ENCODE measurements at regions not wholly inside any gene's neighbourhood (a gene's known extent, or its start where the extent isn't known, plus 50 kb on each side); places are given as distances from the start of the nearest gene placed in this dataset.

DNA sequence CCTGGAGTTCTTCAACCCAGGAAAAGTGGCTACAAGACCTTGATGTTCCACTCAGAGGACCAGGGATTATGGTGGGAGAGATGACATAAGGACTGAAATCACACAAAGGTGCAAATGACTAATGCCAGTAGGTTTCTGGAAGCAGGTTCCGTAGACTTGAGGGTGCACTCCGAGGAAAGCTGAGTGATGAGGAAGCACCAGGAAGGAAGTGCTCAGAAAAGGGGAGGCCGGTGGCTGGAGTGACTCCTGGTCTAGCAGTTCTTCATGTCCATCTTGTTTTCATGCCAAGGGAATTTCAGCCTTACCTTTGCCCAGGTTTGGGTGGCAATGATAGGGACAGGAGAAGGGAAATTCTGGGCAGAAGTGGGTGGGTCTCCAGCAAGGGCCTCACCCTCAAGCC, 74.5 kb downstream of the TMEM17 start:
- 91 to 94% methylated on average over 2 to 3 of the region's 3 CpGs for WGBS, 2 experiments (ENCODE audit: insufficient coverage in 2 of 2)
- Histone ChIP-seq H3K4me3 (ENCODE audit: extremely low read depth, insufficient read depth, low read length, poor library complexity, severe bottlenecking) (no peak overlapping the region), H3K9me3 (ENCODE audit: control insufficient read depth, low read length) (no peaks in the 10 kb centered on the region), H3K27ac (ENCODE audit: low read depth, low read length, severe bottlenecking) (no peak overlapping the region), H3K36me3 (ENCODE audit: control insufficient read depth, insufficient read depth, low read length) (no peaks in the 10 kb centered on the region), H3K4me1 (ENCODE audit: control insufficient read depth, insufficient read depth, low read length, poor library complexity, severe bottlenecking) (no peaks in the 10 kb centered on the region)

DNA sequence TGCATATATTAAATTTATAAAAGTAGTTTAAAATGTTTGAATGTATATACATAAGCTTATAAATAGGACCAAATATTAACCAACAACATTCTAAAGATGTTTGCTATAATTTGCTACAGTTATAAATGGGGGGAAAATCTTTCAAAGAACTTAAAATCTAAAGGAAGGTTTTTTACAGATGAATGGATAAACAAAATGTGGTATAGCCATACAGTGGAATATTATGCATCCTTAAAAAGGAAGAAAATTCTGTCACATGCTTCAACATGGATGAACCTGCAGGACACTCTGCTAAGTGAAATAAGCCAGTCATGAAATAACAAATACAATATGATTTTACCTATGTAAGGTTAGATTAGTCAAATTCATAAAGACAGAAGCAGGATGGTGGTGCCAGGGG, 75.8 kb downstream of the TMEM17 start:
- Histone ChIP-seq H3K9me3 (ENCODE audit: control insufficient read depth, low read length) (no peaks in the 10 kb centered on the region), H3K4me1 (ENCODE audit: control insufficient read depth, insufficient read depth, low read length, poor library complexity, severe bottlenecking) (no peaks in the 10 kb centered on the region), H3K27ac (ENCODE audit: low read depth, low read length, severe bottlenecking) (no peak overlapping the region), H3K36me3 (ENCODE audit: control insufficient read depth, insufficient read depth, low read length) (no peaks in the 10 kb centered on the region), H3K4me3 (ENCODE audit: extremely low read depth, insufficient read depth, low read length, poor library complexity, severe bottlenecking) (no peak overlapping the region)

DNA sequence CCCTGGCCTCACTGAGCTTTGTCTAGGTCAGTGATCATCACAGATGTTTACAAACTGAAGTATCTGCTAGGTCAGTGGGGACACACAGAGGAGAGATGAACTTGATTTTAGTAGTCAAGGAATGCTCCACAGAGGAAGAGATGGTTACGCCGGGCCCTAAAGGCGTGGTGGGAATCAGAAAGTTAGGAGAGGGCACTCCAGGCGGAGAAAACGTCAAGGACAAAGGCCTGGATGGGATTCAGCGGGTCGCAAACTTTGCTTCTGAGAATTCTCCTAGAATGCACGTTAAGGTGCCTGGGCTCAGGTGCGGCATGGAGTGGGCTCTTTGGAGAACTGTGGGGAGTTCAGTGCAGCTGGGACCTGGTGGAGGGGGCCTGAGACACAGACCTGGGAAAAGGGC, 78.8 kb downstream of the TMEM17 start:
- Histone ChIP-seq H3K4me3 (ENCODE audit: extremely low read depth, insufficient read depth, low read length, poor library complexity, severe bottlenecking) (no peak overlapping the region), H3K27ac (ENCODE audit: low read depth, low read length, severe bottlenecking) (no peak overlapping the region), H3K9me3 (ENCODE audit: control insufficient read depth, low read length) (no peaks in the 10 kb centered on the region), H3K36me3 (ENCODE audit: control insufficient read depth, insufficient read depth, low read length) (no peaks in the 10 kb centered on the region), H3K4me1 (ENCODE audit: control insufficient read depth, insufficient read depth, low read length, poor library complexity, severe bottlenecking) (no peaks in the 10 kb centered on the region)
- WGBS, 2 experiments (ENCODE audit: insufficient coverage in 2 of 2), result 92 to 94% methylated on average over 9 of the region's 9 CpGs

DNA sequence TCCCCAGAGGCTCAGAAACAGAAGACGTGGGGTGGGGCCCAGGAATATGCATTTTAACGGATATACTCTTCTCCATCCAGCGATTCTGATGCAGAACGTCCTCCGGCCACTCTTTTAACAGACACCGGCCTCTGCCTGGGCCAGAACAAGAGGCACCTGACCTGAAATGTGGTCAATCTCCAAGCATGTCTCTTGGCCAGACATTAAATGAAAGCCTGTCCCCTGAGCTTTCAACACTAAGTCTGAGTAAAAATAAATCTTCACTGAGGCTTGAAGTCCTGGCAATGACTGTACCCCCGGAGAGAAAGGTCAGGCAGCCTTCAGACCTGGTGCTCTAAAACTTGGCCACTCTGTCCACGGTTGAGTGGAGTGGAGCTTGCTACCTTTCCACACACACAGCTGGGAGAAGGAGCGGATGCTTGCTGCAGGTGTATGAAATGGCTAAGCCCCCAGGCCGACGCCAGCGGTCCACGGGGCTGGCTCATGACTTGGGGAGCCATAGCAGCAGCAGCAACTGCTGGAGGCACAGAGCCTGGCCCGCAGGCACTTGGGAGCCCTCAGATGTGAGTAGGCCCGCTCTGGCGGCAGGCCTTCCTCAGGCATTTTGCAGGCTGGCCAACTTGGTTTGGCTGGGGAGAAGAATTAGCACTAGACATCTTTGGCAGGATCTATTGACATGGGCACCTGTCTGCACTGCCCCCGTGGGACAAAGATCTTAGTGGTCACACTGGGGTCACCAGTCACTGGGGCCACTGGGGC, 79.7 kb downstream of the TMEM17 start:
- WGBS, 2 experiments (ENCODE audit: insufficient coverage in 2 of 2), result 93 to 97% methylated on average over 13 to 17 of the region's 17 CpGs
- Histone ChIP-seq H3K4me3 (ENCODE audit: extremely low read depth, insufficient read depth, low read length, poor library complexity, severe bottlenecking) (no peak overlapping the region), H3K4me1 (ENCODE audit: control insufficient read depth, insufficient read depth, low read length, poor library complexity, severe bottlenecking) (no peaks in the 10 kb centered on the region), H3K27ac (ENCODE audit: low read depth, low read length, severe bottlenecking) (no peak overlapping the region), H3K36me3 (ENCODE audit: control insufficient read depth, insufficient read depth, low read length) (no peaks in the 10 kb centered on the region), H3K9me3 (ENCODE audit: control insufficient read depth, low read length) (no peaks in the 10 kb centered on the region)

DNA sequence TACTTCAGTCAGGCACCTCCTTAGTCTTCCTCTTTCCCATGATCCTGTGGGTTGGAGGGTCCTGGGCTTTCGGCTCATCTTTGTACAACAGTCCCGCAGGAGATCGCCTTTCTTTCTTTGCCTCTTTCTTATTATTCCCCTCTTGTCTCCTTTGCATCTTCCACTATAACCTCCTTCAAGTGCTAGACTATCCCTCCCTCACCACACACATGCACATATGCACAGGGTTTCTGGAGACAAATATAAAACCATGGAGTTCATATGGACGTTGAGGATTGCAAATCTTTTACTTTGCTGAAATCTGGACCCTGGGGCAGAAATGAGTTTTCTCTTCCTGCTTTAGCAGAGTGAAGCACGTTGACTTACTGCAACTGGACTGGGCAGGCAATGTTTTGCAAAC, 80.3 kb downstream of the TMEM17 start:
- Histone ChIP-seq H3K4me3 (ENCODE audit: extremely low read depth, insufficient read depth, low read length, poor library complexity, severe bottlenecking) (no peak overlapping the region), H3K27ac (ENCODE audit: low read depth, low read length, severe bottlenecking) (no peak overlapping the region), H3K4me1 (ENCODE audit: control insufficient read depth, insufficient read depth, low read length, poor library complexity, severe bottlenecking) (no peaks in the 10 kb centered on the region), H3K9me3 (ENCODE audit: control insufficient read depth, low read length) (no peaks in the 10 kb centered on the region), H3K36me3 (ENCODE audit: control insufficient read depth, insufficient read depth, low read length) (no peaks in the 10 kb centered on the region)
- WGBS, 2 experiments (ENCODE audit: insufficient coverage in 2 of 2), result 81 to 89% methylated on average over 3 to 5 of the region's 5 CpGs

DNA sequence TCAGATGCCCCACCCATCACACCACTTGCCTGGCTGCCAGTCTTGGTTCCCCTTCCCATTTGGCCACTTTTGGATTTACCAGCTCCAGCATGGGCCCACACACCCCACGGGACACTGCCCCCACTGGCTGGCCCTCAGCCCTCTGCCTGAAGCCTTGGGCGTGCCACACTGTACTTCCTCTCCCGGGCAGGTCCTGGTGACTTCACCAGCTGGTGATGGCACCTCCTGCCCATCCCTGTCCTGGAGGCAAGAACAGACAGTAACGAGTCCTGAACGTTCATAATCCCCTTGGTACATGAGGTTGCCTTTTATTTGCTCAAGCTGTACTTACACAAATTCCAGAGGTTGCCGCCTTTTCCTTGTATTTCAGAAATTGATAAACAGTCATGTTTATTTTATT, 81.1 kb downstream of the TMEM17 start:
- Histone ChIP-seq H3K4me1 (ENCODE audit: control insufficient read depth, insufficient read depth, low read length, poor library complexity, severe bottlenecking) (no peaks in the 10 kb centered on the region), H3K27ac (ENCODE audit: low read depth, low read length, severe bottlenecking) (no peak overlapping the region), H3K4me3 (ENCODE audit: extremely low read depth, insufficient read depth, low read length, poor library complexity, severe bottlenecking) (no peak overlapping the region), H3K36me3 (ENCODE audit: control insufficient read depth, insufficient read depth, low read length) (no peaks in the 10 kb centered on the region), H3K9me3 (ENCODE audit: control insufficient read depth, low read length) (no peaks in the 10 kb centered on the region)
- 84 to 92% methylated on average over 5 of the region's 6 CpGs for WGBS, 2 experiments (ENCODE audit: insufficient coverage in 2 of 2)

DNA sequence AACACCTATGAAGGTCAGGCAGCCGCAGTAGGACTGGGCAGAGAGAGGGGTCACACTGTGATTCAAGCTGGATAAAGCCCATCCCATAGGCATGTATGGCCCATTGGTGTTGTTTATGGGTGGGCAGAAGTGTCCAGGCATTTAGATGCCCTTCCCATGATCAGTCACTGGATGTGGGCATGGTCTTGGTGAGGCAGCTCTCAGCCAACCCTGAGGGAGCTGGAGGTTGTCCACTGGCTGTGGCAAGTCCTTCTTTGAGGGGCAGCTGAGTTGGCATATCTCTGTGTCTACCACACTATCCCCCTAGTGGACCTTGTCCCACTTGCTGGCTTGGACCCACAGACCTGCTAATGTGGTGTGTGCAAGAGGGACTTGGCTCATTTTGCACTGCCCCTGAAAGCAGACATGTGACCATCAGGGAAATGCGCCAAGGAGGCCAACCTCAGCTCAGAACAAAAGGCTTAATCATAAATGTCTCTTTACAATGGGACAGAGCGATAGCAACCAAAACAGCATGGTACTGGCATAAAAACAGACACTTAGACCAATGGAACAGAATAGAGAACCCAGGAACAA, 82.0 kb downstream of the TMEM17 start:
- Histone ChIP-seq H3K36me3 (ENCODE audit: control insufficient read depth, insufficient read depth, low read length) (no peaks in the 10 kb centered on the region), H3K9me3 (ENCODE audit: control insufficient read depth, low read length) (no peaks in the 10 kb centered on the region), H3K4me1 (ENCODE audit: control insufficient read depth, insufficient read depth, low read length, poor library complexity, severe bottlenecking) (no peaks in the 10 kb centered on the region), H3K27ac (ENCODE audit: low read depth, low read length, severe bottlenecking) (no peak overlapping the region), H3K4me3 (ENCODE audit: extremely low read depth, insufficient read depth, low read length, poor library complexity, severe bottlenecking) (no peak overlapping the region)
- 88 to 100% methylated on average over 3 of the region's 3 CpGs for WGBS, 2 experiments (ENCODE audit: insufficient coverage in 2 of 2)

DNA sequence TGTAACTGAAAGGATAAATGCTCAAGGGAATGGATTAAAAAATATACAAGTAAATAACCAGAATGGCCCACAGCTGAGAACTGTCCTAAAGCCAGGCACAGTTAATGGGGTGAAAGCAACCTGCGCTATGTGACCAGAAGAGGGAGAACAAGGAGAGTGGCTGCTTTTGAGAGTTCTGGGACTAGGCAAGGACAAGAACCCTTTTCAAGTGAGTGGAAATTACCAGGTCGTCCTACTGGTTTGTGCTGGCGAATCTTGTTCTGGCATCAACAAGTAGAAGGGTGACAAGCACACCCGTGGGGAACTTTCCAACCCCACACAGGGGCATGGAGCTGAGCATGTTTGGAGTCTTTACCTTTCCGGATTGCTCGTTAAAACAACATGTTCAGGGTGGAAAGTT, 82.8 kb downstream of the TMEM17 start:
- no peaks in the 10 kb centered on the region for H3K4me1 ChIP-seq (ENCODE audit: control insufficient read depth, insufficient read depth, low read length, poor library complexity, severe bottlenecking)
- no peaks in the 10 kb centered on the region for H3K9me3 ChIP-seq (ENCODE audit: control insufficient read depth, low read length)
- H3K27ac ChIP-seq (ENCODE audit: low read depth, low read length, severe bottlenecking), result no peak overlapping the region
- WGBS, 2 experiments (ENCODE audit: insufficient coverage in 2 of 2), result 76 to 77% methylated on average over 4 to 5 of the region's 6 CpGs
- no peak overlapping the region for H3K4me3 ChIP-seq (ENCODE audit: extremely low read depth, insufficient read depth, low read length, poor library complexity, severe bottlenecking)
- no peaks in the 10 kb centered on the region for H3K36me3 ChIP-seq (ENCODE audit: control insufficient read depth, insufficient read depth, low read length)

DNA sequence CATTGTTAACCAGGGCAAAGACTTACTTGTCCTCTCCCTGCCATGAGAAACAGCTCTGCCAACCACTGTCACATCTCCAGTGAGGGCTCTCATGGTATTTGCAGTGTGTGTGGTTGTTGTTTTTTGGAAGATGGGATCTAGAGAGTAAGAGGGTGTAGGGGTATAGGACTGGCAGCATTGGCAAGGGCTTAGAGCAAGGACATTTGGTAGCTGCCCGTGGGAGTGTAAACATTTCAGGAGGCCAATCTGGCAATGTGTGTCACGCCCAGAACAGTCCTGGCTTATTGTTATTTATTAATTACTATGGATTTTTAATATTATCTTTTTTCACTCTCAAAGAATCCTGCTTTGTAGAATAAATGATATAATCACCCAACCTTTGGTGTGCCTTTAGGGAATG, 90.5 kb downstream of the TMEM17 start:
- WGBS, 2 experiments (ENCODE audit: insufficient coverage in 2 of 2), result no CpG with 5 or more reads among the region's 2 CpGs
- Histone ChIP-seq H3K36me3 (ENCODE audit: control insufficient read depth, insufficient read depth, low read length) (no peaks in the 10 kb centered on the region), H3K4me3 (ENCODE audit: extremely low read depth, insufficient read depth, low read length, poor library complexity, severe bottlenecking) (no peak overlapping the region), H3K27ac (ENCODE audit: low read depth, low read length, severe bottlenecking) (no peak overlapping the region), H3K4me1 (ENCODE audit: control insufficient read depth, insufficient read depth, low read length, poor library complexity, severe bottlenecking) (peaks cover 14% of the 10 kb centered on the region), H3K9me3 (ENCODE audit: control insufficient read depth, low read length) (no peaks in the 10 kb centered on the region)

DNA sequence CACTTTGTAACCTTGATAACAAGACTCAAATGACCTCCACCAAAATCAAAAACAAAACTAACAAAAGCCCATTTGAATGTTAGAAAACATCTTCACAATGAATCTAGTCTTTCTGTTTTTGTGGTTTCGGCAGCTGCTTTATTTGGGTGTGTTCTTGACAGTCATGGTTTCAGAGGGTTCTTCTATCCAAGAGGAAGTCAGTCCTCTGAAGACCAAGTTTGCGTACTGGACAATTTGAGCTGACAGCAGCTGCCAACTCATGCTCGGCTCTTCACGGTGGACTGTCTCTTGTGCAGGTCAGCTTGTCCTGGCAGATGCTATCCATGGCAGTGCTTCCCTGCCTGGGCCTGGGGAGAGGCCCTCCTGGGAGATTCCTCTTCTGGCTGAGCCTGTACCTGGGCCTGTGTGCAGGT, 91.0 kb downstream of the TMEM17 start:
- Histone ChIP-seq H3K36me3 (ENCODE audit: control insufficient read depth, insufficient read depth, low read length) (no peaks in the 10 kb centered on the region), H3K4me3 (ENCODE audit: extremely low read depth, insufficient read depth, low read length, poor library complexity, severe bottlenecking) (no peak overlapping the region), H3K27ac (ENCODE audit: low read depth, low read length, severe bottlenecking) (no peak overlapping the region), H3K4me1 (ENCODE audit: control insufficient read depth, insufficient read depth, low read length, poor library complexity, severe bottlenecking) (peaks cover 17% of the 10 kb centered on the region), H3K9me3 (ENCODE audit: control insufficient read depth, low read length) (no peaks in the 10 kb centered on the region)
- WGBS, 2 experiments (ENCODE audit: insufficient coverage in 2 of 2), result 88 to 96% methylated on average over 3 to 4 of the region's 4 CpGs

DNA sequence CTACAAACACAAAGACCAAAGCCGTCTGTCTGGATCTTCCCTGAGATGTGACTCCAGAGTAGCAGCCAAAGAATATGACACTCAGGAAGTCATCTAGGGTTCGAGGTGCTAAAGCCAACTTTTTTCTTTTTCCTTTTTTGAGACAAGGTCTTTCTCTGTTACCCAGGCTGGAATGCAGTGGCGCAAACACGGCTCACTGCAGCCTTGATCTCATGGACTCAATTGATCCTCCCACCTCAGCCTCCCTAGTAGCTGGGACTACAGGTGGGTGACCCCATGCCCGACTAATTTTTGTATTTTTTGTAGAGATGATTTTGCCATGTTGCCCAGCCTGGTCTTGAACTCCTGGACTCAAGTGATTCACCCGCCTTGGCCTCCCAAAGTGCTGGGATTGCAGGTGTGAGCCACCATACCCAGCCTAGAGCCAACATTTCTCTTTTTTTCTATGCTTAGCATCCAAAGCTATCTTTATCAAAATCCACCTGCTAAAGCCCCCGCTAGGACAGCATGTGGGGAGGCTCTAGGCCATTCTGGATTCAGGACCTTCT, 92.8 kb downstream of the TMEM17 start:
- 84 to 91% methylated on average over 6 of the region's 7 CpGs for WGBS, 2 experiments (ENCODE audit: insufficient coverage in 2 of 2)

More for the DNA sequence above, 92.8 kb downstream of the TMEM17 start:
- Histone ChIP-seq H3K27ac (ENCODE audit: low read depth, low read length, severe bottlenecking) (no peak overlapping the region), H3K4me1 (ENCODE audit: control insufficient read depth, insufficient read depth, low read length, poor library complexity, severe bottlenecking) (peaks cover 22% of the 10 kb centered on the region), H3K36me3 (ENCODE audit: control insufficient read depth, insufficient read depth, low read length) (no peaks in the 10 kb centered on the region), H3K9me3 (ENCODE audit: control insufficient read depth, low read length) (no peaks in the 10 kb centered on the region), H3K4me3 (ENCODE audit: extremely low read depth, insufficient read depth, low read length, poor library complexity, severe bottlenecking) (no peak overlapping the region)
